Inflammatory macrophage treated with lipopolysaccharide for 4 hours (primary cell): ENCODE measurements at regions not wholly inside any gene's neighbourhood (a gene's known extent, or its start where the extent isn't known, plus 50 kb on each side); places are given as distances from the start of the nearest gene placed in this dataset.
A peak's percentile ranks its signal among the peaks of the same experiment; 100 is the strongest.

Experiments
- DNase-seq: peaks from one replicate; pipeline ENCODE4 v3.0.0-alpha.2; 2020

- DNase-seq = no peak
Measured at GRCh38 chr7:132072873-132073272, 503.4 kb downstream of the PLXNA4 start.

- DNase-seq = no peak
Measured at GRCh38 chr7:132072165-132072564, 504.1 kb downstream of the PLXNA4 start.

- DNase-seq = no peak
Measured at GRCh38 chr7:132069306-132069705, 507.0 kb downstream of the PLXNA4 start.

GRCh38 chr7:132066761-132067171 lies 509.5 kb downstream of the PLXNA4 start:
- no peak for DNase-seq

- no peak for DNase-seq
Measured at GRCh38 chr7:132065989-132066603, 509.7 kb upstream of the PODXL start.

GRCh38 chr7:132065193-132065988 lies 509.0 kb upstream of the PODXL start:
- DNase-seq = no peak

- DNase-seq = no peak
Measured at GRCh38 chr7:132063800-132064199, 507.4 kb upstream of the PODXL start.

GRCh38 chr7:132061937-132062336 lies 505.5 kb upstream of the PODXL start:
- no peak for DNase-seq

GRCh38 chr7:132059141-132059540 lies 502.7 kb upstream of the PODXL start:
- DNase-seq = no peak

- no peak for DNase-seq
Measured at GRCh38 chr7:132055336-132056120, 499.1 kb upstream of the PODXL start.

- DNase-seq = no peak
Measured at GRCh38 chr7:132053871-132054270, 497.4 kb upstream of the PODXL start.

- no peak for DNase-seq
Measured at GRCh38 chr7:132051311-132051710, 494.9 kb upstream of the PODXL start.

GRCh38 chr7:132049462-132050304 lies 493.3 kb upstream of the PODXL start:
- DNase-seq = peak; percentile 9

GRCh38 chr7:132045481-132045980 lies 489.1 kb upstream of the PODXL start:
- no peak for DNase-seq

- DNase-seq = no peak
Measured at GRCh38 chr7:132045002-132045401, 488.6 kb upstream of the PODXL start.

- DNase-seq = no peak
Measured at GRCh38 chr7:132044247-132044646, 487.8 kb upstream of the PODXL start.

GRCh38 chr7:132041108-132041507 lies 484.7 kb upstream of the PODXL start:
- no peak for DNase-seq

- DNase-seq = no peak
Measured at GRCh38 chr7:132035517-132036362, 479.3 kb upstream of the PODXL start.

GRCh38 chr7:132034748-132035416 lies 478.5 kb upstream of the PODXL start:
- DNase-seq = no peak

GRCh38 chr7:132030883-132031282 lies 474.5 kb upstream of the PODXL start:
- DNase-seq = no peak

GRCh38 chr7:132030086-132030568 lies 473.7 kb upstream of the PODXL start:
- no peak for DNase-seq
